ENCODE measurements at regions not wholly inside any gene's neighbourhood (a gene's known extent, or its start where the extent isn't known, plus 50 kb on each side); places are given as distances from the start of the nearest gene placed in this dataset.

GRCh38 chr1:58156124-58156468 is 390.4 kb downstream of the OMA1 start:
- H3K27ac ChIP-seq (ENCODE audit: poor library complexity, severe bottlenecking), result no peak overlapping the region

GRCh38 chr1:58155418-58156123 is 391.0 kb downstream of the OMA1 start:
- ATAC-seq (ENCODE audit: low read depth), result no peak
- no peak for DNase-seq (ENCODE audit: low spot score)
- no peaks in the 10 kb centered on the region for H3K27me3 ChIP-seq (ENCODE audit: insufficient read depth, poor library complexity, severe bottlenecking)
- H3K4me1 ChIP-seq (ENCODE audit: insufficient read depth, poor library complexity, severe bottlenecking), result no peaks in the 10 kb centered on the region
- no peaks in the 10 kb centered on the region for H3K36me3 ChIP-seq (ENCODE audit: low read depth)
- no peaks in the 10 kb centered on the region for H3K9me3 ChIP-seq (ENCODE audit: severe bottlenecking)
- TF ChIP-seq CTCF (IDR thresholded peaks at IDR 0.05; ENCODE audit: poor library complexity, severe bottlenecking), result peak; percentile 15
- H3K27ac ChIP-seq (ENCODE audit: poor library complexity, severe bottlenecking), result no peak overlapping the region
- H3K4me3 ChIP-seq (ENCODE audit: severe bottlenecking), result no peak overlapping the region

More at GRCh38 chr1:58156124-58156468, 390.4 kb downstream of the OMA1 start:
- no peaks in the 10 kb centered on the region for H3K9me3 ChIP-seq (ENCODE audit: severe bottlenecking)
- TF ChIP-seq CTCF (IDR thresholded peaks at IDR 0.05; ENCODE audit: poor library complexity, severe bottlenecking), result no peak
- H3K4me3 ChIP-seq (ENCODE audit: severe bottlenecking), result no peak overlapping the region
- H3K27me3 ChIP-seq (ENCODE audit: insufficient read depth, poor library complexity, severe bottlenecking), result no peaks in the 10 kb centered on the region
- no peaks in the 10 kb centered on the region for H3K36me3 ChIP-seq (ENCODE audit: low read depth)
- no peaks in the 10 kb centered on the region for H3K4me1 ChIP-seq (ENCODE audit: insufficient read depth, poor library complexity, severe bottlenecking)
- DNase-seq (ENCODE audit: low spot score) (no peak), ATAC-seq (ENCODE audit: low read depth) (no peak)

- no peaks in the 10 kb centered on the region for H3K4me1 ChIP-seq (ENCODE audit: insufficient read depth, poor library complexity, severe bottlenecking)
- no peak overlapping the region for H3K4me3 ChIP-seq (ENCODE audit: severe bottlenecking)
- DNase-seq (ENCODE audit: low spot score) (no peak), ATAC-seq (ENCODE audit: low read depth) (no peak)
- H3K36me3 ChIP-seq (ENCODE audit: low read depth), result no peaks in the 10 kb centered on the region
- no peaks in the 10 kb centered on the region for H3K9me3 ChIP-seq (ENCODE audit: severe bottlenecking)
- no peak for TF ChIP-seq CTCF (IDR thresholded peaks at IDR 0.05; ENCODE audit: poor library complexity, severe bottlenecking)
- H3K27me3 ChIP-seq (ENCODE audit: insufficient read depth, poor library complexity, severe bottlenecking), result no peaks in the 10 kb centered on the region
- H3K27ac ChIP-seq (ENCODE audit: poor library complexity, severe bottlenecking), result no peak overlapping the region
Observed at GRCh38 chr1:58154256-58154655, 392.3 kb downstream of the OMA1 start.

- H3K27ac ChIP-seq (ENCODE audit: poor library complexity, severe bottlenecking), result no peak overlapping the region
- H3K4me1 ChIP-seq (ENCODE audit: insufficient read depth, poor library complexity, severe bottlenecking), result no peaks in the 10 kb centered on the region
- no peaks in the 10 kb centered on the region for H3K9me3 ChIP-seq (ENCODE audit: severe bottlenecking)
- H3K4me3 ChIP-seq (ENCODE audit: severe bottlenecking), result no peak overlapping the region
- H3K36me3 ChIP-seq (ENCODE audit: low read depth), result no peaks in the 10 kb centered on the region
- H3K27me3 ChIP-seq (ENCODE audit: insufficient read depth, poor library complexity, severe bottlenecking), result no peaks in the 10 kb centered on the region
- DNase-seq (ENCODE audit: low spot score) (no peak), ATAC-seq (ENCODE audit: low read depth) (no peak)
- TF ChIP-seq CTCF (IDR thresholded peaks at IDR 0.05; ENCODE audit: poor library complexity, severe bottlenecking), result no peak
Observed at GRCh38 chr1:58152697-58153096, 393.8 kb downstream of the OMA1 start.

GRCh38 chr1:58149271-58149812 is 397.2 kb downstream of the OMA1 start:
- H3K4me1 ChIP-seq (ENCODE audit: insufficient read depth, poor library complexity, severe bottlenecking), result no peaks in the 10 kb centered on the region
- no peak for DNase-seq (ENCODE audit: low spot score)
- no peak overlapping the region for H3K4me3 ChIP-seq (ENCODE audit: severe bottlenecking)
- no peak for TF ChIP-seq CTCF (IDR thresholded peaks at IDR 0.05; ENCODE audit: poor library complexity, severe bottlenecking)
- no peak for ATAC-seq (ENCODE audit: low read depth)
- H3K9me3 ChIP-seq (ENCODE audit: severe bottlenecking), result no peaks in the 10 kb centered on the region
- no peaks in the 10 kb centered on the region for H3K36me3 ChIP-seq (ENCODE audit: low read depth)
- no peaks in the 10 kb centered on the region for H3K27me3 ChIP-seq (ENCODE audit: insufficient read depth, poor library complexity, severe bottlenecking)
- H3K27ac ChIP-seq (ENCODE audit: poor library complexity, severe bottlenecking), result no peak overlapping the region
